H1 (cell line): ENCODE measurements at regions not wholly inside any gene's neighbourhood (a gene's known extent, or its start where the extent isn't known, plus 50 kb on each side); places are given as distances from the start of the nearest gene placed in this dataset.

Source experiments
- BRCA1 ChIP-seq: IDR thresholded peaks from 2 replicates; pipeline ENCODE4 v1.6.1; 2012; ENCODE audit warnings: low read depth, low read length, improper control_type of control experiment
- CEBPB ChIP-seq: IDR thresholded peaks from 2 replicates; pipeline ENCODE4 v1.6.1; 2012; ENCODE audit warnings: low read depth, low read length
- CHD1 ChIP-seq: IDR thresholded peaks from 2 replicates; pipeline ENCODE4 v1.6.1; 2012; ENCODE audit warnings: low read depth, low read length, improper control_type of control experiment
- EZH2 ChIP-seq: fragments of 200-600 bp; sonication (generic); IDR thresholded peaks from 2 replicates; pipeline ENCODE4 v1.7.1; 2012; ENCODE audit warnings: low read depth, mild to moderate bottlenecking, moderate library complexity, low read length, inconsistent platforms; ENCODE audit not compliant: severe bottlenecking
- FOSL1 ChIP-seq: IDR thresholded peaks from 2 replicates; pipeline ENCODE4 v1.6.1; 2011; ENCODE audit warnings: mild to moderate bottlenecking, low read depth, low read length, moderate library complexity; ENCODE audit not compliant: insufficient read depth
- JUND ChIP-seq: IDR thresholded peaks from 2 replicates; pipeline ENCODE4 v1.6.1; 2011; ENCODE audit warnings: mild to moderate bottlenecking, improper control_type of control experiment, low read length
- MAFK ChIP-seq: IDR thresholded peaks from 2 replicates; pipeline ENCODE4 v1.6.1; 2012; ENCODE audit warnings: low read depth, mild to moderate bottlenecking, improper control_type of control experiment, low read length
- POLR2A ChIP-seq, 2 experiments: IDR thresholded peaks; 1 replicate in 1 of 2; 2 replicates in 1 of 2; pipeline ENCODE4 v1.6.1; 2011; ENCODE audit warnings: low read depth in 2 of 2, low read length in 2 of 2, mild to moderate bottlenecking in 2 of 2; ENCODE audit errors: control extremely low read depth in 1 of 2
- RAD21 ChIP-seq, 2 experiments: IDR thresholded peaks in 1 of 2; conservative IDR thresholded peaks in 1 of 2; 2 replicates each; pipeline ENCODE4 v1.6.1; 2011; ENCODE audit warnings: low read depth in 2 of 2, low read length in 2 of 2, improper control_type of control experiment in 1 of 2, inconsistent platforms in 1 of 2, mild to moderate bottlenecking in 1 of 2, moderate library complexity in 1 of 2
- YY1 ChIP-seq: IDR thresholded peaks from 2 replicates; pipeline ENCODE4 v1.6.1; 2011; ENCODE audit warnings: low read depth, mild to moderate bottlenecking, low read length
- TF ChIP-seq, protein P1 (sequence below), 3 experiments: IDR thresholded peaks; 1 replicate in 2 of 3; 2 replicates in 1 of 3; pipeline versions ENCODE4 v1.5.1 to v1.6.1; 2011; ENCODE audit warnings: low read length in 3 of 3, mild to moderate bottlenecking in 3 of 3, inconsistent platforms in 2 of 3, low read depth in 1 of 3, moderate library complexity in 1 of 3; ENCODE audit not compliant: insufficient read depth in 1 of 3; ENCODE audit errors: control extremely low read depth in 1 of 3
- TF ChIP-seq, protein P2 (sequence below): IDR thresholded peaks from 2 replicates; pipeline ENCODE4 v1.6.1; 2012; ENCODE audit warnings: inconsistent platforms

DNA sequence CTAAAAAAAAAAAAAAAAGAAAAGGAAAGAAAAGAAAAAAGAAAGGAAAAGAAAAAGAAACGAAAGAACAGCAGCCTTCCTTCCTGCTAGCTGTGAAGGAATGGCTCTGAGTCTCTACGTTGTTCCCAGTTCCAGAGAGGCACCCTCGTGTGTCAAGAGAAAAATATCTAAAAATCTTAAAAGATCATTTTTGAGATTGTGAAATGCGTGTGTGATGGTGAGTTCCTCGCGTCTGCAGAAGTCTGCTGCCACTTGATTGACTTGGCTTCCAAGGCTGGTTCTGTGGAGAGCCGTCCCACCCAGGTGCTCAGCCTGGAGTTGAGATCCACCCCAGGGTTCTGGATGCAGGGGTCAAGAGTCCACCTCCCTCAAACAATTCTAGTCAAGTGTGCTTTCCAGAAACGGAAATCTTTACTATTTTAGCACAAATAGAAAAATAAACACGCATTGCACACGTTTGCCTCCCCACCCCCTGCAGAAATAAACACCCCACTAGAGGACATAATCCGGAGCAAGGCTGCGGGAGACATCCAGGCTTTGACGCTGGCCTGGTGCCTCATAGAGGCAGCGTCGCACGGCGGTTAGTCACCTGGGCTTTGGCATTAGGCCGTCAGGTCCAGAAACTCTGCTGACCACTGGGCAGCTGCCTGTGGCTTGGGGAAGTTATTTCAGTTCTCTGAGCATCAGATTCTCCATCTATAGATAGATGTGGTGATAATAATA lies 265.4 kb downstream of the FAM43A start:
- no peak for TF ChIP-seq MAFK
- TF ChIP-seq POLR2A (IDR thresholded peaks at IDR 0.05; ENCODE audit: control extremely low read depth in 1 of 2, low read depth in 2 of 2, low read length in 2 of 2) = no peak
- TF ChIP-seq CHD1 = no peak
- TF ChIP-seq, protein P1, sequence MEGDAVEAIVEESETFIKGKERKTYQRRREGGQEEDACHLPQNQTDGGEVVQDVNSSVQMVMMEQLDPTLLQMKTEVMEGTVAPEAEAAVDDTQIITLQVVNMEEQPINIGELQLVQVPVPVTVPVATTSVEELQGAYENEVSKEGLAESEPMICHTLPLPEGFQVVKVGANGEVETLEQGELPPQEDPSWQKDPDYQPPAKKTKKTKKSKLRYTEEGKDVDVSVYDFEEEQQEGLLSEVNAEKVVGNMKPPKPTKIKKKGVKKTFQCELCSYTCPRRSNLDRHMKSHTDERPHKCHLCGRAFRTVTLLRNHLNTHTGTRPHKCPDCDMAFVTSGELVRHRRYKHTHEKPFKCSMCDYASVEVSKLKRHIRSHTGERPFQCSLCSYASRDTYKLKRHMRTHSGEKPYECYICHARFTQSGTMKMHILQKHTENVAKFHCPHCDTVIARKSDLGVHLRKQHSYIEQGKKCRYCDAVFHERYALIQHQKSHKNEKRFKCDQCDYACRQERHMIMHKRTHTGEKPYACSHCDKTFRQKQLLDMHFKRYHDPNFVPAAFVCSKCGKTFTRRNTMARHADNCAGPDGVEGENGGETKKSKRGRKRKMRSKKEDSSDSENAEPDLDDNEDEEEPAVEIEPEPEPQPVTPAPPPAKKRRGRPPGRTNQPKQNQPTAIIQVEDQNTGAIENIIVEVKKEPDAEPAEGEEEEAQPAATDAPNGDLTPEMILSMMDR (IDR thresholded peaks at IDR 0.05; ENCODE audit: control extremely low read depth in 1 of 3, insufficient read depth in 1 of 3, low read depth in 1 of 3, low read length in 3 of 3) = no peak
- no peak for TF ChIP-seq FOSL1
- no peak for TF ChIP-seq RAD21 (IDR thresholded peaks at IDR 0.05 in 1 of 2, conservative IDR thresholded peaks at IDR 0.05 in 1 of 2; ENCODE audit: low read depth in 2 of 2, low read length in 2 of 2)
- TF ChIP-seq, protein P2, sequence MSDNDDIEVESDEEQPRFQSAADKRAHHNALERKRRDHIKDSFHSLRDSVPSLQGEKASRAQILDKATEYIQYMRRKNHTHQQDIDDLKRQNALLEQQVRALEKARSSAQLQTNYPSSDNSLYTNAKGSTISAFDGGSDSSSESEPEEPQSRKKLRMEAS = no peak
- no peak for TF ChIP-seq BRCA1
- no peak for TF ChIP-seq YY1
- no peak for TF ChIP-seq CEBPB
- no peak for TF ChIP-seq JUND
- no peak for TF ChIP-seq EZH2
